ENCODE measurements at regions not wholly inside any gene's neighbourhood (a gene's known extent, or its start where the extent isn't known, plus 50 kb on each side); places are given as distances from the start of the nearest gene placed in this dataset.

GRCh38 chr5:126166368-126166767 is 256.8 kb upstream of the GRAMD2B start:
- no peak overlapping the region for H3K4me2 ChIP-seq
- Mint-ChIP-seq H3K27ac (no peak overlapping the region), H3K36me3 (peaks cover 1% of the 10 kb centered on the region), H3K27me3 (ENCODE audit: insufficient read depth, low read depth) (peaks cover 2% of the 10 kb centered on the region), H3K9me3 (peaks cover 15% of the 10 kb centered on the region), H3K4me1 (no peaks in the 10 kb centered on the region), H3K4me3 (no peak overlapping the region)
- no peak overlapping the region for H3K27ac ChIP-seq
- peaks cover 4% of the 10 kb centered on the region for H3K36me3 ChIP-seq
- no peak for DNase-seq (ENCODE audit: low spot score)
- H3F3A ChIP-seq (ENCODE audit: low read depth) = peaks cover 10% of the 10 kb centered on the region
- H3K4me3 ChIP-seq = no peak overlapping the region
- no peak overlapping the region for H3K9ac ChIP-seq
- no peak overlapping the region for H2AFZ ChIP-seq (replicated peaks)
- TF ChIP-seq EZH2phosphoT487 (IDR thresholded peaks at IDR 0.05) (no peak), EZH2 (IDR thresholded peaks at IDR 0.05) (no peak), CTCF (IDR thresholded peaks at IDR 0.05) (no peak)
- no peaks in the 10 kb centered on the region for H3K9me3 ChIP-seq (ENCODE audit: low read depth)
- no peaks in the 10 kb centered on the region for H3K4me1 ChIP-seq
- no peaks in the 10 kb centered on the region for H4K20me1 ChIP-seq (ENCODE audit: low read depth)
- no peaks in the 10 kb centered on the region for H3K27me3 ChIP-seq
- no peaks in the 10 kb centered on the region for H3K79me2 ChIP-seq (ENCODE audit: low read depth)

GRCh38 chr5:126168785-126169184 is 254.4 kb upstream of the GRAMD2B start:
- H3K79me2 ChIP-seq (ENCODE audit: low read depth) = no peaks in the 10 kb centered on the region
- Mint-ChIP-seq H3K4me1 (no peaks in the 10 kb centered on the region), H3K9me3 (peaks cover 22% of the 10 kb centered on the region), H3K4me3 (no peak overlapping the region), H3K27me3 (ENCODE audit: insufficient read depth, low read depth) (peaks cover 2% of the 10 kb centered on the region), H3K36me3 (peaks cover 1% of the 10 kb centered on the region), H3K27ac (no peak overlapping the region)
- H3F3A ChIP-seq (ENCODE audit: low read depth) = peaks cover 5% of the 10 kb centered on the region
- no peaks in the 10 kb centered on the region for H3K27me3 ChIP-seq
- TF ChIP-seq EZH2 (IDR thresholded peaks at IDR 0.05) = no peak
- TF ChIP-seq CTCF (IDR thresholded peaks at IDR 0.05) = no peak
- no peak for TF ChIP-seq EZH2phosphoT487 (IDR thresholded peaks at IDR 0.05)
- no peak overlapping the region for H3K27ac ChIP-seq
- H2AFZ ChIP-seq (replicated peaks) = no peak overlapping the region
- H3K9me3 ChIP-seq (ENCODE audit: low read depth) = no peaks in the 10 kb centered on the region
- no peak for DNase-seq (ENCODE audit: low spot score)
- no peak overlapping the region for H3K4me3 ChIP-seq
- no peak overlapping the region for H3K9ac ChIP-seq
- no peak overlapping the region for H3K4me2 ChIP-seq
- H4K20me1 ChIP-seq (ENCODE audit: low read depth) = no peaks in the 10 kb centered on the region
- H3K36me3 ChIP-seq = peaks cover 4% of the 10 kb centered on the region
- no peaks in the 10 kb centered on the region for H3K4me1 ChIP-seq

GRCh38 chr5:126171916-126172315 is 251.3 kb upstream of the GRAMD2B start:
- no peak for TF ChIP-seq CTCF (IDR thresholded peaks at IDR 0.05)
- no peak for TF ChIP-seq EZH2 (IDR thresholded peaks at IDR 0.05)
- no peak for TF ChIP-seq EZH2phosphoT487 (IDR thresholded peaks at IDR 0.05)
- Mint-ChIP-seq H3K4me1 (no peaks in the 10 kb centered on the region), H3K27me3 (ENCODE audit: insufficient read depth, low read depth) (peaks cover 2% of the 10 kb centered on the region), H3K36me3 (no peaks in the 10 kb centered on the region), H3K9me3 (peaks cover 21% of the 10 kb centered on the region), H3K4me3 (no peak overlapping the region), H3K27ac (no peak overlapping the region)
- Histone ChIP-seq H3K36me3 (peaks cover 4% of the 10 kb centered on the region), H2AFZ (replicated peaks) (no peak overlapping the region), H3K4me1 (no peaks in the 10 kb centered on the region), H3K27ac (no peak overlapping the region), H4K20me1 (ENCODE audit: low read depth) (no peaks in the 10 kb centered on the region), H3F3A (ENCODE audit: low read depth) (no peaks in the 10 kb centered on the region), H3K79me2 (ENCODE audit: low read depth) (no peaks in the 10 kb centered on the region), H3K9ac (no peak overlapping the region), H3K4me3 (no peak overlapping the region), H3K9me3 (ENCODE audit: low read depth) (no peaks in the 10 kb centered on the region), H3K27me3 (no peaks in the 10 kb centered on the region), H3K4me2 (no peak overlapping the region)
- no peak for DNase-seq (ENCODE audit: low spot score)
